IPS DF 4.7 (cell line): ENCODE measurements at regions not wholly inside any gene's neighbourhood (a gene's known extent, or its start where the extent isn't known, plus 50 kb on each side); places are given as distances from the start of the nearest gene placed in this dataset.

ENCODE experiments used
- DNase-seq: peaks from one replicate; pipeline ENCODE4 v3.0.0-alpha.2; 2013; ENCODE audit warnings: low spot score; ENCODE audit errors: extremely low read depth

- no peak for DNase-seq
Observed at GRCh38 chr7:109125001-109125400, 555.3 kb downstream of the DNAJB9 start.

GRCh38 chr7:109126404-109127050, 556.9 kb downstream of the DNAJB9 start:
- no peak for DNase-seq

GRCh38 chr7:109127145-109127544, 557.5 kb downstream of the DNAJB9 start:
- no peak for DNase-seq

GRCh38 chr7:109131141-109131540, 561.5 kb downstream of the DNAJB9 start:
- no peak for DNase-seq

- DNase-seq: no peak
Observed at GRCh38 chr7:109136893-109137292, 567.2 kb downstream of the DNAJB9 start.

GRCh38 chr7:109154748-109155147, 585.1 kb downstream of the DNAJB9 start:
- no peak for DNase-seq

- DNase-seq: no peak
Observed at GRCh38 chr7:109158246-109158645, 588.6 kb downstream of the DNAJB9 start.

GRCh38 chr7:109176661-109177060, 607.0 kb downstream of the DNAJB9 start:
- no peak for DNase-seq

GRCh38 chr7:109178342-109178741, 608.7 kb downstream of the DNAJB9 start:
- no peak for DNase-seq

- DNase-seq: no peak
Observed at GRCh38 chr7:109179601-109180000, 609.9 kb downstream of the DNAJB9 start.

GRCh38 chr7:109190766-109191398, 621.2 kb downstream of the DNAJB9 start:
- DNase-seq: no peak

- DNase-seq: no peak
Observed at GRCh38 chr7:109206196-109206595, 636.5 kb downstream of the DNAJB9 start.

GRCh38 chr7:109213081-109213480, 643.4 kb downstream of the DNAJB9 start:
- no peak for DNase-seq

- no peak for DNase-seq
Observed at GRCh38 chr7:109215341-109215740, 645.7 kb downstream of the DNAJB9 start.

- DNase-seq: no peak
Observed at GRCh38 chr7:109224100-109224499, 654.4 kb downstream of the DNAJB9 start.

GRCh38 chr7:109226699-109227098, 657.0 kb downstream of the DNAJB9 start:
- no peak for DNase-seq

- no peak for DNase-seq
Observed at GRCh38 chr7:109235316-109235715, 665.6 kb downstream of the DNAJB9 start.

- DNase-seq: no peak
Observed at GRCh38 chr7:109246330-109247077, 676.8 kb downstream of the DNAJB9 start.

GRCh38 chr7:109256762-109257560, 687.3 kb downstream of the DNAJB9 start:
- no peak for DNase-seq

GRCh38 chr7:109259151-109259550, 689.5 kb downstream of the DNAJB9 start:
- DNase-seq: peak; percentile 2

- DNase-seq: no peak
Observed at GRCh38 chr7:109261781-109262180, 692.1 kb downstream of the DNAJB9 start.

- DNase-seq: no peak
Observed at GRCh38 chr7:109266610-109267009, 696.9 kb downstream of the DNAJB9 start.
